ENCODE measurements at regions not wholly inside any gene's neighbourhood (a gene's known extent, or its start where the extent isn't known, plus 50 kb on each side); places are given as distances from the start of the nearest gene placed in this dataset.

DNA sequence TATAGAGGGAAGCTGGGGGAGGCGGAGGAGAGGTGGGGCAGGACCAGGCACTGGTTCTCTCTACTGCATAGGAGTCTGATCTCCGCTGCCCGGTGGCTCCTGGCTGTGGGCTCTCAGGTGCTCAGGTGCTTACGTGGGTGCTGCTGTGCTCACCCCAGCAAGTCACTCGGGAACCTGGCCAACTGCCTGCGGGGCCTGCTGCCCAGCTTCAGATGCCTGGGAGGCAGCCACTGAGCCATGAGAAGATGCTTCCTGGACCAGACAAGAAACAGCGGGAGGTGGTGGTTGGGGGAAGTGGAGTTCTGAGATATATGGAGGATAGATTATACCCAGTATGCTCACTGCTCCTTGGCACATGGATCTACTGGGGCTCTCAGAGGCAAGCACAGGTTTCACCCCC, 1303.4 kb downstream of the TBC1D22A start:
- TF ChIP-seq, protein P1, sequence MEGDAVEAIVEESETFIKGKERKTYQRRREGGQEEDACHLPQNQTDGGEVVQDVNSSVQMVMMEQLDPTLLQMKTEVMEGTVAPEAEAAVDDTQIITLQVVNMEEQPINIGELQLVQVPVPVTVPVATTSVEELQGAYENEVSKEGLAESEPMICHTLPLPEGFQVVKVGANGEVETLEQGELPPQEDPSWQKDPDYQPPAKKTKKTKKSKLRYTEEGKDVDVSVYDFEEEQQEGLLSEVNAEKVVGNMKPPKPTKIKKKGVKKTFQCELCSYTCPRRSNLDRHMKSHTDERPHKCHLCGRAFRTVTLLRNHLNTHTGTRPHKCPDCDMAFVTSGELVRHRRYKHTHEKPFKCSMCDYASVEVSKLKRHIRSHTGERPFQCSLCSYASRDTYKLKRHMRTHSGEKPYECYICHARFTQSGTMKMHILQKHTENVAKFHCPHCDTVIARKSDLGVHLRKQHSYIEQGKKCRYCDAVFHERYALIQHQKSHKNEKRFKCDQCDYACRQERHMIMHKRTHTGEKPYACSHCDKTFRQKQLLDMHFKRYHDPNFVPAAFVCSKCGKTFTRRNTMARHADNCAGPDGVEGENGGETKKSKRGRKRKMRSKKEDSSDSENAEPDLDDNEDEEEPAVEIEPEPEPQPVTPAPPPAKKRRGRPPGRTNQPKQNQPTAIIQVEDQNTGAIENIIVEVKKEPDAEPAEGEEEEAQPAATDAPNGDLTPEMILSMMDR (IDR thresholded peaks at IDR 0.05) = no peak
- TF ChIP-seq EP300 (IDR thresholded peaks at IDR 0.05) (no peak), POLR2A (IDR thresholded peaks at IDR 0.05) (no peak)

Data from tibial nerve (tissue), 4 donors.